ENCODE measurements at regions not wholly inside any gene's neighbourhood (a gene's known extent, or its start where the extent isn't known, plus 50 kb on each side); places are given as distances from the start of the nearest gene placed in this dataset.

GRCh38 chr1:238581332-238581731 is 690.6 kb upstream of the ZP4 start:
- no peak for DNase-seq (ENCODE audit: low spot score)
- no peak overlapping the region for H3K4me3 Mint-ChIP-seq
- ChIA-PET POLR2A (no interaction called here), CTCF (no interaction called here)
- H3K4me1 Mint-ChIP-seq: no peaks in the 10 kb centered on the region
- no peak for TF ChIP-seq GTF2I (CRISPR knock-in tag; conservative IDR thresholded peaks at IDR 0.05)
- TF ChIP-seq FOXK1 (CRISPR knock-in tag; IDR thresholded peaks at IDR 0.05): no peak
- TF ChIP-seq NFYB (CRISPR knock-in tag; conservative IDR thresholded peaks at IDR 0.05; ENCODE audit: low read depth): no peak
- no peak for TF ChIP-seq AFF4 (CRISPR knock-in tag; IDR thresholded peaks at IDR 0.05; ENCODE audit: borderline replicate concordance)
- no peak for TF ChIP-seq ZNF396 (CRISPR knock-in tag; IDR thresholded peaks at IDR 0.05; ENCODE audit: borderline replicate concordance)
- no peak for TF ChIP-seq SMAD4 (CRISPR knock-in tag; IDR thresholded peaks at IDR 0.05)
- TF ChIP-seq CREM (CRISPR knock-in tag; IDR thresholded peaks at IDR 0.05): no peak
- no peak for TF ChIP-seq MLX (CRISPR knock-in tag; IDR thresholded peaks at IDR 0.05)
- TF ChIP-seq ZNF219 (CRISPR knock-in tag; IDR thresholded peaks at IDR 0.05; ENCODE audit: borderline replicate concordance): no peak
- TF ChIP-seq EMX1 (CRISPR knock-in tag; IDR thresholded peaks at IDR 0.05): no peak
- TF ChIP-seq TCF7 (CRISPR knock-in tag; IDR thresholded peaks at IDR 0.05; ENCODE audit: low read depth): no peak
- no peak for TF ChIP-seq ATF3 (CRISPR knock-in tag; conservative IDR thresholded peaks at IDR 0.05)
- no peak for TF ChIP-seq ATF2 (CRISPR knock-in tag; IDR thresholded peaks at IDR 0.05; ENCODE audit: borderline replicate concordance, low read depth)
- no peak for TF ChIP-seq ZMAT4 (CRISPR knock-in tag; IDR thresholded peaks at IDR 0.05)
- no peak for TF ChIP-seq MYBL2 (CRISPR knock-in tag; IDR thresholded peaks at IDR 0.05)
- TF ChIP-seq ZBTB43 (CRISPR knock-in tag; IDR thresholded peaks at IDR 0.05): no peak
- no peak for TF ChIP-seq SMAD3 (CRISPR knock-in tag; IDR thresholded peaks at IDR 0.05; ENCODE audit: borderline replicate concordance)
- TF ChIP-seq CBFB (CRISPR knock-in tag; IDR thresholded peaks at IDR 0.05; ENCODE audit: low read depth): no peak
- no peak for TF ChIP-seq ATF6 (CRISPR knock-in tag; IDR thresholded peaks at IDR 0.05)
- no peak overlapping the region for H3K27ac Mint-ChIP-seq
- H3K36me3 Mint-ChIP-seq: no peaks in the 10 kb centered on the region
- H3K27me3 Mint-ChIP-seq (ENCODE audit: low read depth): no peaks in the 10 kb centered on the region
- peaks cover 2% of the 10 kb centered on the region; the same call in 1 of the 2 replicates for H3K9me3 Mint-ChIP-seq
- no peak for ATAC-seq
